Esophagus muscularis mucosa (tissue), 3 donors: ENCODE measurements at regions not wholly inside any gene's neighbourhood (a gene's known extent, or its start where the extent isn't known, plus 50 kb on each side); places are given as distances from the start of the nearest gene placed in this dataset.

Experiments used
- EP300 ChIP-seq: sonication (generic); formaldehyde crosslinking; IDR thresholded peaks from one replicate; pipeline ENCODE4 v1.6.1; 2017; ENCODE audit warnings: antibody characterized with exemption
- POLR2AphosphoS5 ChIP-seq, 2 donors: sonication (generic); formaldehyde crosslinking; IDR thresholded peaks; one replicate each; pipeline ENCODE4 v1.6.1; 2017; ENCODE audit warnings: antibody characterized with exemption in 2 of 2

GRCh38 chrX:150092549-150092948 is 154.3 kb upstream of the EOLA2 start:
- TF ChIP-seq EP300 = no peak
- no peak for TF ChIP-seq POLR2AphosphoS5 (IDR thresholded peaks at IDR 0.05)
